ENCODE measurements at regions not wholly inside any gene's neighbourhood (a gene's known extent, or its start where the extent isn't known, plus 50 kb on each side); places are given as distances from the start of the nearest gene placed in this dataset.
"Not testable (repeated sequence)": the region's sequence is repeated elsewhere in the genome, so short reads cannot be mapped to it uniquely, and the experiment has no call there.

DNA sequence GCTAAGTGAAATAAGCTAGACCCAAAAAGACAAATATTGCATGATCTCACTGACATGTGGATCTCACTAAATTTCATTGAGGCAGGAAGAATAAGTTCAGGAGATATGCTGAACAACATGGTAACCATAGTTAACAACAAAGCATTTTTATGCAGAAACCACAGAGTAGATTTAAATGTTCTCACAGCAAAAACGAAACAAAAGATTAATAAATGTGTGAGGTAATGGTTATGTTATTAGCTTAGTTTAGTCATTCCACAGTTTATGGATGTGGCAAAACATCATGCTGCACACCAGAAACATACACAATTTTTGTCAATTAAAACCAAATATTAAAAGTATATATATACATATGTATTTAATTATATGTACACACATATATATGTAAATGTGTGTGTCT is 765.8 kb downstream of the SLITRK5 start:
- no peak for DNase-seq

DNA sequence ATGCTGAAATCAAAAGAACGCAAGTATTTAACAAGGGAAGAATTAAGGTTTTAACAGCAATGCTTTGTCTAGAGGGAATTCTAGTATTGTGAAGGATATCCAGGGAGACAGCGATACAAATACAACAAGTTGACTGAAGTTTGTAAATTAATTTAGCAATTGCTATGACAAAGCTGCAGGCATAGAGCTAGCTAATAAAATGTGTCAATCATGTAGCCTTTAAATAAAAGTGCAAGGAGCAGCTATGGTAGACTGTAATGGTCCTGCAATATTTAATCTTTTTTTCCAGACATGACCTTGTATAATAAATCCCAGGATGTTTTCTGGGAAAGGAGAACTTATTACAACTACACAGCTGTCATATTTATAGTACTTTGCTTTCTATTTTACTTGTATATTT is 779.3 kb downstream of the SLITRK5 start:
- DNase-seq: no peak

DNA sequence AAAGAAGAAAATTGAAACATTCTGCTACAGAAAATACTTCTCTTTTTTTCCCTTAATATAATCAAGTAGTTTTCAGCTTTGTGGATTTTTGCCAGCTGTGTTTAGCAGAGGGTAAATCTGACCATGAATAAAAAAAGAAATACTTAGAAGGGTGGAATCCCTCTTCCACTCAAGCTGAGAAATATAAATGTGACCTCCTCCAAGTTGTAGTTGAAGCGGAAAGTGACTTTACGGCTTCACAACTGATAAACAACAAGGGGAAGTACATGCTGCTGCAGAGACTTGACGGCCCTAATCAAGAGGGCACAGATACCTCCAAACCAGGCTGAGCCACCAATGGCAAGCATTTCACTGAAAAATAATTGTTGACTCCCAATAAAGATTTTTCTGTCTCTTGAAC is 785.0 kb downstream of the SLITRK5 start:
- DNase-seq: no peak

DNA sequence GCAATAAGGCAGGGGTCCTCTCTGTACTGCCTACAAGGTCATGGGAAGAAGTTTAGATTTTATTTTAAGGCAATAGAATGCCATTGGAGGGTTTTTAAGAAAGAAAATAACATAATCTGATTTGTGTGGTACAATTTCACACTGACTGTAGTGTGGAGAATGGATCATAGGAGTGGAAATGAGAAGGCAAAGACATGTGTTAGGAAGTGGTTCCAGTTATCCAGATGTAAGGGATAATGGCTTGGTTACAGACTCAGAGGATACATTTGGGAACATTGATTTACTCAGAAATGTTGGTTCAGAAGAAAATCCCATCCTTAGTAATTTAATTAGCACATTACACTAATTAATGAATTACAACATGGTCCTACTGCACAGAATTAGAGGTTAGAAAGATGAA is 788.2 kb downstream of the SLITRK5 start:
- no peak for DNase-seq

DNA sequence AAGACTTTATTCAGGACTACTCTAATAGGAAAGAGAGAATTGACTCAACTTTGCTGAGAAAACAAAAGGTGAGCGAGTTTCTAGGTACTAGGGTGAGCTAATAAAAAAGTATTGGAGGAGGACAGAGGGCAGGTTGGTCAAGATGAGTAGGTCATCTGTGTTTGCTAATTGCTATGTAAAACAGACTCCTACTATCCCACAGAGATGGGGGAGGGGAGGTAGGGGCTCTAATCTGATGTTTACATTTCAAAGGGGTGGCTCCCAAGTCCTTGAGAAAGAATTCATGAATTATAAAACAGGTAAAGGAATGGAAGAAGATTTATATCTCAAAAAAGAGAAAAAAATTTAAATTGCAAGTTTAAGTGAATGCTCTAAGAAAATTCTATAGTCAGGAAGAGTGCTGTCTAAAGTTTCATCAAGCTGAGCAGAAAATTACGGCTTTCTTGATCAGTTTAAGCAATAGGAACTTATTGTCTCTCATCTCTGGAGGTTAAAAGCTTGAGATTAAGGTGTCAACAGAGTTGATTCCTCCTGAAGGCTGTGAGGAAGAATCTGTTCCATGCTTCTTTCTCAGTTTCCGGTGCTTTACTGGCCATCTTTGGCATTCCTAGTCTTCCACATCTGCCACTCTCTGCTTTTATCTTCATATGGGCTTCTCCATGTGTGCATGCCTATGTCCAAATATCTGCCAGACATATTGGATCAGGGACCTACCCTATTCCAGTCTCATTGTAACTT is 790.3 kb downstream of the SLITRK5 start:
- DNase-seq: no peak

DNA sequence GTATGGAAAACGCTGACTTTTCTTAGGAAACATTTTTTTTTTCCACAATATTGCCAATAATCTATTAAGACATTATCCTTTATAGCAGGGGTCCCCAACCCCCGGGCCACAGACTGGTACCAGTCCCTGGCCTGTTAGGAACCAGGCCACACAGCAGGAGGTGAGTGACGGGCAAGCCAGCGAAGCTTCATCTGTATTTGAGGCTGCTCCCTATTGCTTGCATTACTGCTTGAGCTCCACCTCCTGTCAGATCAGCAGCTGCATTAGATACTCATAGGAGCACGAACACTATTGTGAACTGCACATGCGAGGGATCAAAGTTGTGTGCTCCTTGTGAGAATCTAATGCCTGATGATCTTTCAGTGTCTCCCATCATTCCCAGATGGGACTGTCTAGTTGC is 793.7 kb downstream of the SLITRK5 start:
- no peak for DNase-seq

DNA sequence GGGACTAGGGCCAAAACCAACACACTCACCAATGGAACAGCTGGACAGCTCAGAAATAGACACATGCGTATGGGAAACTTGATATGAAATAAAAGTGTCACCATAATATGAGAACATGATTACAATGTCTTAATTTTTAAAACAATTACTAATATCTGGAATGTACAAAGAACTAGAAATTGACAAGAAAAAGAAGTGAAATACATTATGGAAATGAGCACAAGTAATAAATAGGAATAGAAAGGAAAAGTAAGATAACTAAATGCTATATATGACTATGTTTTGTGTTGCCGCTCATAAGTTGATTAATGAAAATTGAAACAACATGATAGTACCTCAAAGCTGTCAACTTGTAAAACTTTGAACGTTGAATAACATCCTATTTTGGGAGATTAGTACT is 801.1 kb downstream of the SLITRK5 start:
- DNase-seq: no peak

DNA sequence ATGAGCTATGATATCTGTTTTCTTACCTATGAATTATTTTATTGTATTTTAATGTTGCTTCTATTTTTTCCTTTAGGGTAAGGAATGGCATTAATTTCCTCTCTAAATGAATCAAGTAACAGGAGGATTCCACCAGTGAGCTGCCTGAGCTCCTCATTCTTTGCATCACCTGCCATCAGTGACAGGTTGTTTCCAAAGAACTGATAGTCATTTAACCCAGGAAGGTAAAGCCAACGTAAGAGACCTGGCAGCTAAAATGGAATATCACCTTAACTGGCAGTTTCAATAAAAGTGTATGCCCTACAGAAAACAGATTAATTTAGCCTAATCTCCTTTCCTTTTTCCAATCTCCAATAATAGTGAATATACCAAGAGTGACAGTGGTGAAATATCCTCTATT is 812.0 kb downstream of the SLITRK5 start:
- no peak for DNase-seq

DNA sequence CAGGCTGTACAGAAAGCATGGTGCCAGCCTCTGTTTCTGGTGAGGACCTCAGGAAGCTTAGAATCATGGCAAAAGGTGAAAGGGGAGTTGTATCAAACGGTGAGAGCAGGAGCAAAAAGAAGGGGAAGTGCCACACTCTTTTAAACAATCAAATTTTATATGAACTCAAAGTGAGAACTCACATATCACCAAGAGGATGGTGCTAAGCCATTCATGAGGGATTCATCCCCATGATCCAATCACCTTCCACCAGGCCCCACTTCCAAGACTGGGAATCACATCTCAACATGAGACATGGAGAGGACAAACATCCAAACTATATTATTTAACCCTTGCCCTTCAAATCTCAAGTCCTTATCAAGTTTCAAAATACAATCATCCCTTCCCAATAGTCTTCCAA is 836.7 kb downstream of the SLITRK5 start:
- DNase-seq: no peak

DNA sequence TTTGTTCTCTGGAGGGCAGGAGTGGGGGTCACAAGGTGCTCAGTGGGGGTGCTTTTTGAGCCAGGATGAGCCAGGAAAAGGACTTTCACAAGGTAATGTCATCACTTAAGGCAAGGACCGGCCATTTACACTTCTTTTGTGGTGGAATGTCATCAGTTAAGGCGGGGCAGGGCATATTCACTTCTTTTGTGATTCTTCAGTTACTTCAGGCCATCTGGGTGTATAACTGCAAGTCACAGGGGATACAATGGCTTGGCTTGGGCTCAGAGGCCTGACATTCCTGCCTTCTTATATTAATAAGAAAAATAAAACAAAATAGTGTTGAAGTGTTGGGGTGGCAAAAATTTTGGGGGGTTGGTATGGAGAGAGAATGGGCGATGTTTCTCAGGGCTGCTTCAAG is 841.8 kb downstream of the SLITRK5 start:
- DNase-seq: not testable (repeated sequence)

DNA sequence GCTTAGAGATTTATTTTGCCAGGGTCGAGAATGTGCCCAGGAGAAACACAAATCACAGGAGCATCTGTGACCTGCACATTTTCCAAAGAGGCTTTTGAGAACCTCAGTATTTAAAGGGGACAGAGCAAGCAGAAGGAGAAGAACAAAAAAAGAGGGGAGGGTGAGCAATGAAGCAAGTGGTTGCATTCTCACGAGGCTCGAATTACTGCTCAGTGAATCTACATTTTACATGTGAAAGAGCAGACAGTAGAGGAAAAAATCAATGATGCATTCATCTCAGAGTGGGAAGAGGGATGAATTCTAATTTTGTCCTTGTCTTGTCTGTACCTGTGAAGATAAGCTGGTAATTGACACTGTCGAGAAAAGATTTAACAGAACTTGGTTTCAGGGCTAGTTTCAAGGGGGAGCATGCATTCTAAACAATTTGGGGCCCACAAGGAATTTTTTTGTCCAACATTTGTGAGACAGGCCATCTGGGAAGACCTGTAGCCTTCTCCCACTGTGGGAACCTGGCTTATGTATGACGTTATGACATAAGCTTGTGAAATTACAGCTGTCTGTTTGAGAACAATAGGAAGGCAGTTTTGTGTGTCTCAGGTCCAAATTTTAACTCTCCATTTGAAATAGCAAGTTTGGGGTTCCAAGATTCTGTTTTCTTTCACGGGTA is 855.1 kb downstream of the SLITRK5 start:
- DNase-seq: no peak

DNA sequence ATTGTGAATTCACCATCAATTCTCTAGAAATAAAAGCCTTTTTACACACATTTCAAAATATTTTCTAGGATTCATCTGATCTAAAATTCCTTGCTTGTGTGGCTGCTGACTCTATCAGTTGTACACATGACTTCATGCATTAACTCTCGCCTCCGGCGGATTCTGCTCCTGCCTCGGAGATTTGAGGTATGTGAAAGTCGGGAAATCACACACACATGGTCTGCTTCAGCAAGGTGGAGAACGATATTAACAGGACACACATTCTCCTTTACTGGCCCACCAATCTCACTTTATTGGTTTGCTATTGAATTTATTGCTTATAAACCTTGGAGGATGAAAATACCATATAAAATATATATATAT is 855.7 kb downstream of the SLITRK5 start:
- DNase-seq: no peak

DNA sequence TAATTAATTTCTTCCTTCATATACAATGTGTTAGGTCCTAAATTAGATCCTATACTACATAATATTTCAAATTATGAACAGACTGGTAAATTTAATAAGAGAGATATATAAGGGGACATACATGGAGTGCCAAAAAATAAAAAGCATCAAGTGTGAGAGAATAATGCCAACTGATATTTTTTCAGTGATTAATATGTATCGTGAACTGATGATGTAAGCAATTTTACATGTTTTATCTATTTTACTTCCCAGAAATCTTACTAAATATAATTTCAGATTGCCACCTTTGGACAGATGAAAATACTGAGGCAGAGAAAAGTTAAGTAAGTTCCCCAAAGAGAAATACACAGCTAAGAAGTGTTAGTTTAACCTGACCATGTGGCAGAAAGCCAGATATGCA is 870.8 kb downstream of the SLITRK5 start:
- no peak for DNase-seq

DNA sequence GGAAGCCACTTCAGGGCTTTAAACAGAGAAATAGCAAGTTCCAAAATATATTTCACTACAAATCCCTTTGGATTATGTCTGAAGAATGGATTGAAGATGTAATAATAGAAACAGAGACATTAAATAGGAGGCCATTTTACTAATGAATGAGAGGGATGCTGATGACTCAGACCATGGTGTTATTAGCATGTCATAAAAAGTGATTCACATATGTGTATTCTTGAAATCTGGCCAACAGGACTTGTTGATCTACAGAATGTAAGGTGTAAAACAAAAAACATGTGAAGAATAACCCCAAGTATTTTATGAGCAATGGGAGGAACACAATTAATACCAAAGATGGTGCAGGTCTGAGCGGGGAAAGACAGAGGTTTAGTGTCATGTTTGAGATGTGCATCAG is 873.7 kb downstream of the SLITRK5 start:
- no peak for DNase-seq

DNA sequence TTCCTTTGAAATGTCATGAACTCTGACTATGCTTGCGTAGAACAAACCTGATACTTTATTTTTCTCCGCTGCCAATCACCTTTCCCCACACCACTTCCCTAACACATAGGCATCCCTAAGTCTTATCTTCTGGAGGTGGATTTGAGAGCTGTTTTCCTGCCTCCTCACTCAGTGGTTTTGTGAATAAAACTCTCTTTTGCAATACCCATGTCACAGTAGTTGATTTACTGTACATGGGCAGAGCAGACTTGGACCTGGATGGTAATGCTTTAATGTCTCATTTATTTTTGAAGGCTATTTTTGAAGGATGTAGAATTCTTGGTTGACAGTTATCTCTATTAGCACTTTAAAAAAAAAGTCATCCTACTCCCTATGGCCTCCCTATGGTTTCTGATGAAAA is 881.8 kb downstream of the SLITRK5 start:
- DNase-seq: no peak

DNA sequence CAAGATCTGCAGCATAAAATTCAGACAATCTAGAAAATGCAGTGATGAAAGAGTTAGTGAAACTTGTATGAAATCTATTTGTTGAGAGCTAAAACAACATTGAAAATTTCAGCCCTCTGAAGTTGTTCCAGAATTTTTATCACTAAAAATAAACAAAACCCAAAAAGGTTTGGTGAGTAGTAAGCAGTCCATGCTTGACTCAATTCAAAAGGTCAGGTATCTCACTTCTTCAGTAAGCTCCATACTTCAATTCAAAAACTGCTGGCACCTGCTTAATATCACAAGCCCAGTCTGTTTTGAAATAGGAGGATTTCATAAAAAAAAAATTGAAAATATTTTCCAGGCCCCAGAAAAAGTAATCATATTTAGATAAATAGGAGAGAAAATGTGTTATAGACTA is 894.4 kb downstream of the SLITRK5 start:
- DNase-seq: no peak

DNA sequence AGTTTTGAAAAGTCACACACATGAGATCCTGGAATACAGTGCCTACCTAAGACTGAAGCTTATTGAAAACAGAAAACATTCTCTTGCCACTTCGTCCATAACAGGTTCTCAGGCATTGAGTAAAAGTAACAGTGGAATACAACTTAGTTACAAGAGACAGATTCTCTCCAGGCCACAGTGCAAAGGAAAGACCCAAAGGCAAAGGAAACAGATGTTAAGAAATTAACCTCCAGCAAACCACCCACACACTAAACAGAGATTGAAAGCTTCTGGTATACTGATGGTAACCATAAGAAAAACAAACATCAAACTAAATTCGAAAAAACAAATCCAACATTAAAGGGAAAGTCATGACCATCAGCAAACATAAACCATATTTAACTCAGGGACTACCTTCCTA is 914.7 kb downstream of the SLITRK5 start:
- DNase-seq: no peak

DNA sequence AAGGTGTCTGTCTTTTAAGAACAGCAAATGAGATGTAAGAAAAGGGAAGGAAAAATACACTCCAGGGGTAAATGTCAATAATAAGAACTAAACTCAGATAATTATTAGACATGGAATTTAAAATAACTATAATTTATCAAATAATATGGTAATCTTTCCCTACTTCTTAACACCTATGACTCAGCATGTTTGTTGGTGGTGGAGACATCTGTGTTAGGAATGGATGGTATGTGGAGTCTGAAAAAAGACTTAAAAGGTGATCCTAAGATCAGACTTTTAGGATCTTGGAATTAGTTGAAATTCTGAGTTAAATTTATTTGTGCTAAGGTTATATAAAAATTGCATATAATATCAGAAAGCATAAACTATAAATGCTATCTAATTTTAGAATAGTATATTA is 915.1 kb downstream of the SLITRK5 start:
- DNase-seq: no peak

DNA sequence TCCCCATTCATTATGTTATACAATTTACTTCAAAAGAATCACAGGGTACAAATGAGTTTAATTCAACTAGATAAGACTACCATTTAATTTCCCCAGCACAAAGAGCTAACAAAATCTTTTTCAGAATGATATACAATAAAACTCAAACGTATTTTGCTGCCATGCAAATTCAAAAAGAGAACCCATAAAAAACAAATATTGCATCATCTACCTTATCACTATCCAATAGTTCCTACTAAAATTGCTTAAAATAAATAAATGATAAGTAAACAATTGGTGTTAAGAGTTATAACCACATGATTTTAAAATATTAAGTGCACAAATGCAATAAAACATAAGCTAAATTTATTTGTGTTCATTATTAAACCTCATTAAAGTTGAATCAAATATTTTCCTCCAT is 919.4 kb downstream of the SLITRK5 start:
- no peak for DNase-seq

DNA sequence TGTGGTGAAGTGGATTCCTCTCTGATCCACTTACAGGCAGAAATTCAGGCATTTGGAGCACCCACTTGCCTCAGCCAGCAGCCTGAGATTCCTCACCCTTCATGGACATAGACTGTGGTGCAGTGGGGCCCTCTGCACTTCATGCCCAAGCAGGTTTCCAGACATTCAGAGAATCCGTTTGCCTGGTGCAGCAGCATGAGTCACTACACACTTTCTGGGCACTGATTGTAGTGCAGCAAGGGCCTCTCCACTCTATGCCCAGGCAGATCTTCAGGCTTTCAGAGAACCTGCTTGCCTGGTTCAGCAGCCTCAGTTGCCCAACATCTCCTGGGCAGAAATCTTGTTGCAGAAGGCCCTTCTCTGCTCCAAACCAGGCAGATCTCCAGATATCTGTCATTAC is 920.9 kb downstream of the SLITRK5 start:
- DNase-seq: no peak

DNA sequence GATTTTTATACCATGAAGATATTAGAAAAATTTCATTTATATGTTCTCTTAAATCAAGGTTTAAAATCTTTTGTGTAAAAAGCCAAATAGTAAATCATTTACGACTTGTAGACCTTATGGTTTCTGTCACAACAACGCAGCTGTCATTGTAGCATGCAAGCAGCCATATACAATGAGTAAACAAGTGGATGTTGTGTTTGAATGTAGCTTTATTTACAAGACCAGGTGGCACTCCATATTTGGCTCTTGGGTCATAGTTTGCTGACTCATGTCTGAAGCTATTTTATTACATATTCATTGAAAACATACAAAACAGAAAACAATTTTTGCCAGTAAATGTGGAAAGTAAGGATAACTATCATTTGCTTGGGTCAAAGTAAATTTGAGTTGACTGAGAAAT is 930.8 kb downstream of the SLITRK5 start:
- DNase-seq: no peak

DNA sequence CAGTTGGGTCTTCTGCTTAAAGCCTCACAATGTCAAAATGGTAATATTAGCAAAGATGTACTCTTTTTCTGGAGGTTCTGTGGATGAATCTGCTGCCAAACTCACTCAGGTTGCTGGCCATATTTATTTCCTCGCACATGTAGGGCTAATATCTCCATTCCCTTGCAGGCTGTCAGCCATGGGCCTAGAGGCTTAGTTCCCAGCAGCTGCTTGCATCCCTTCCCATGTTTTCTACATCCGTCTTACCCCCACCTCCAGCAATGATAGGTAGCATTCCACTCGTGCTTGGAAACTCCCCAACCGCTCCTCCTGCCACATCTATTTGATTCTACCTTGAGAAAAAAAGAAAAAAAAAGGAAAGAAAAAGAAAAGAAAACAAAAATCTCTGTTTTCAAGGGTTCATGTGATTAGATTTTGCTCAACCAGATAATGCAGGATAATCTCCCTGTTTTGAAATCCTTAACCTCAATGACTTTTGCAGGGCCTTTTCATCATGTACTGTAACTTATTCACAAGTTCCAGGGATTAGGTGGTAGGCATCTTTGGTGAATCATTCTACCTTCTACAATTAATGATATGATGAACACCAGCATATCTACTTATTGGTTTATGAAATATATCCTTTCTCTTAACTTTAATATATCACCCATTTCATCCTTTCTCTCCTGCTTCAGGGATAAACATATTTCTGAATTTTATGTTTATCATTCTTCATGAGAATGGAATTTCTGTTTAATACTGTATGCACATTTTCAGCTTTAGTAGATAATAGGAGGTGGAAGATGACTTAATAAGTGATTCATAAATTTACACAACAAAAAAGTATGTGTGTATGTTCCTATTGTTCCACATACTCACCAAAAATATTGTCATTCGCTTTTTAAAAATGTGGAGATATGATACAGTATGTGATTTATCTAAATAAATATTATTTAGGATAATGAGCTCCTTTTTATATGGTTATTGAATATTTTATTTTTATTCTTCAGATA is 931.9 kb downstream of the SLITRK5 start:
- no peak for DNase-seq

DNA sequence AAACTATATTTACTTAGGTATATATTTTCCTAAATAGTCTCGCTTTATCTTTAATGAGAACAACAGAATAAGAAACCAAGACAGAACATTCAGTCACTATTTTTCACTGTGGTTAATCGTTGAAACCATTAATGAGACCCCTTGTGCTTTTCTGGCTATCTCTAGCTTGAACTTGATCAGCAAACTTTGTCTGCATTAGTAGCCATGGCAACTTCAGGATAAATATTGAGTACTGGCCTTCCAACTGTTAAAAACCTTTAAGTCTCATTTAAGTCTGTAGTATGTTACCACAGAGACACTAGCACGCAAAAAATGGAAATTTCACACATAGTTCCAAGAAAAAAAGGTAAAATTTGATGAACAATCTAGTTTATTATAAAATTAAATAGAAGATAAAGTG is 946.0 kb downstream of the SLITRK5 start:
- no peak for DNase-seq

Data from activated T-cell treated with anti-CD3 and anti-CD28 coated beads, Interleukin-2, amount 50 U/mL, for 1 hour (primary cell).